Heart right ventricle (tissue), 16 donors: ENCODE measurements at regions not wholly inside any gene's neighbourhood (a gene's known extent, or its start where the extent isn't known, plus 50 kb on each side); places are given as distances from the start of the nearest gene placed in this dataset.

Source experiments
- ATAC-seq, 8 donors: fragments of 200-7000 bp; cut with Tn5 transposase; one replicate each; pipeline ENCODE4 v1.9.1; 2020; ENCODE audit warnings: mild to moderate bottlenecking in 8 of 8, moderate library complexity in 8 of 8, moderate number of reproducible peaks in 1 of 8
- DNase-seq, 2 donors: peaks; one replicate each; pipeline ENCODE4 v3.0.0-alpha.2; 2020
- H3K27ac ChIP-seq, 10 donors: fragments of 200-600 bp; sonication (generic) in 2 of 10; one replicate each; pipeline versions ENCODE4 v1.5.0 to v1.8.0; 2020 to 2022; ENCODE audit warnings: mild to moderate bottlenecking in 3 of 10
- H3K27me3 ChIP-seq, 7 donors: fragments of 200-600 bp; one replicate each; pipeline ENCODE4 v1.8.0; 2021 to 2022; ENCODE audit warnings: mild to moderate bottlenecking in 2 of 7
- H3K36me3 ChIP-seq, 9 donors: fragments of 200-600 bp; sonication (generic) in 1 of 9; one replicate each; pipeline versions ENCODE4 v1.5.0 to v1.8.0; 2020 to 2022; ENCODE audit warnings: mild to moderate bottlenecking in 2 of 9
- H3K4me1 ChIP-seq, 9 donors: fragments of 200-600 bp; sonication (generic) in 1 of 9; one replicate each; pipeline versions ENCODE4 v1.5.0 to v1.8.0; 2020 to 2022; ENCODE audit warnings: mild to moderate bottlenecking in 4 of 9
- H3K4me3 ChIP-seq, 10 donors: fragments of 200-600 bp; sonication (generic) in 2 of 10; one replicate each; pipeline versions ENCODE4 v1.5.0 to v1.8.0; 2020 to 2022; ENCODE audit warnings: mild to moderate bottlenecking in 7 of 10, moderate library complexity in 2 of 10
- H3K9me3 ChIP-seq, 11 donors: fragments of 200-600 bp in 10 of 11; sonication (generic) in 2 of 11; one replicate each; pipeline versions ENCODE4 v1.5.0 to v1.8.0; 2013 to 2022; ENCODE audit warnings: mild to moderate bottlenecking in 2 of 11, control low read depth in 1 of 11, moderate library complexity in 1 of 11
- WGBS, 2 donors: extraction: QIAGEN DNeasy Blood & Tissue Kit; methylation state at CpG; one replicate each; pipeline ENCODE4 v1.1.7; 2013; ENCODE audit warnings: inconsistent platforms in 1 of 2; 5-methylcytosine and 5-hydroxymethylcytosine counted together
- intact Hi-C, 10 donors: fragments of 100-400 bp; cut with DNase I; formaldehyde crosslinking; loops; one replicate each; pipeline versions ENCODE4 v1.11.1 to v1.14.2; 2022
- TF ChIP-seq, protein P1 (sequence below), 9 donors: fragments of 200-600 bp; sonication (generic) in 2 of 9; IDR thresholded peaks; one replicate each; pipeline versions ENCODE4 v1.5.0 to v1.8.0; 2021 to 2022; ENCODE audit warnings: antibody characterized with exemption in 9 of 9, mild to moderate bottlenecking in 5 of 9, moderate library complexity in 1 of 9
- donor health status: Arrhythmogenic right ventricular cardiomyopathy.
- donor health status: ischemic (EF 13 %, LVEDD 7.1; RV severe dilation, severe dysfunction).
- donor health status: healthy with polysubstance abuse.
- donor health status: DM: no; HTN: yes; CAD: no.
- donor health status: DM: no; HTN: no; CAD: no.
- donor health status: ischemic (EF 25% LVEDD 6.9; RV normal size, moderate dysfunction).
- donor health status: ischemic (EF 25% LVEDD 5.7; RV mildly dilated, moderate dysfunction).
- donor health status: healthy.
- donor health status: DM: yes; HTN: yes; CAD: no.
- donor health status: Ischemic cardiomyopathy.
- donor health status: ischemic (EF 35%, LVEDD 5.7; RV mildly dilated, moderate dysfunction).
- donor health status: nonischemic (EF 11% LVEDD 7.7; RV severe dilation, severe dysfunction).
- donor health status: DM: yes; HTN: yes; CAD: no.
- donor health status: PGD.
- donor health status: ischemic (EF 29% LVEDD 5.4; RV normal size, mild dysfunction).
- donor health status: nonischemic (EF 23%, LVEDD 6.1; RV moderate dilation, normal function).

DNA sequence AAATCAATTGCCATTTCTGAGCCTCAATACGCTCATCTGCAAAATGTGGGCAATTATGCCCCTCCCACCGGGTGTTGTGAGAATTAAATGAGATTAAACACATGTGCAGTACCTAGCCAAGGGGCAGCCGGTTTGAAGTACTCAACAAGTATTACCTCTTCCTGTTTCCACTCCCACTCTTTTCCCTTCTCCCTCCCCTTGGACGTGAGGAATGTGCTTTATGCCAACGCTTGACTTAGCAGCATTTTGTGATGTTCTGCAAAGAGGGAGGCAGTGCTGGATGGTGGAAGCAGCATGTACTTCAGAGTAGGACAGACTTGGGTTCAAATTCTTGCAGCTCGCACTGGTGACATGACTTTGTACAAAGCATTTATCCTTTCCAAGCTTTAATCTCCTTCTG is 306.0 kb downstream of the BUD13 start:
- no peaks in the 10 kb centered on the region for H3K9me3 ChIP-seq
- no peak overlapping the region for H3K27ac ChIP-seq
- ATAC-seq = no peak
- no peak overlapping the region for H3K4me3 ChIP-seq
- peaks cover 0 to 9% (median 4%) of the 10 kb centered on the region in 7 donors for H3K27me3 ChIP-seq
- no peak for DNase-seq
- no peaks in the 10 kb centered on the region for H3K36me3 ChIP-seq
- TF ChIP-seq, protein P1, sequence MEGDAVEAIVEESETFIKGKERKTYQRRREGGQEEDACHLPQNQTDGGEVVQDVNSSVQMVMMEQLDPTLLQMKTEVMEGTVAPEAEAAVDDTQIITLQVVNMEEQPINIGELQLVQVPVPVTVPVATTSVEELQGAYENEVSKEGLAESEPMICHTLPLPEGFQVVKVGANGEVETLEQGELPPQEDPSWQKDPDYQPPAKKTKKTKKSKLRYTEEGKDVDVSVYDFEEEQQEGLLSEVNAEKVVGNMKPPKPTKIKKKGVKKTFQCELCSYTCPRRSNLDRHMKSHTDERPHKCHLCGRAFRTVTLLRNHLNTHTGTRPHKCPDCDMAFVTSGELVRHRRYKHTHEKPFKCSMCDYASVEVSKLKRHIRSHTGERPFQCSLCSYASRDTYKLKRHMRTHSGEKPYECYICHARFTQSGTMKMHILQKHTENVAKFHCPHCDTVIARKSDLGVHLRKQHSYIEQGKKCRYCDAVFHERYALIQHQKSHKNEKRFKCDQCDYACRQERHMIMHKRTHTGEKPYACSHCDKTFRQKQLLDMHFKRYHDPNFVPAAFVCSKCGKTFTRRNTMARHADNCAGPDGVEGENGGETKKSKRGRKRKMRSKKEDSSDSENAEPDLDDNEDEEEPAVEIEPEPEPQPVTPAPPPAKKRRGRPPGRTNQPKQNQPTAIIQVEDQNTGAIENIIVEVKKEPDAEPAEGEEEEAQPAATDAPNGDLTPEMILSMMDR (IDR thresholded peaks at IDR 0.05) = no peak
- intact Hi-C loops = no loop called here
- WGBS, 2 donors = 55% methylated on average over 6 of the region's 6 CpGs
- peaks cover 0 to 4% (median 0%) of the 10 kb centered on the region in 9 donors for H3K4me1 ChIP-seq

DNA sequence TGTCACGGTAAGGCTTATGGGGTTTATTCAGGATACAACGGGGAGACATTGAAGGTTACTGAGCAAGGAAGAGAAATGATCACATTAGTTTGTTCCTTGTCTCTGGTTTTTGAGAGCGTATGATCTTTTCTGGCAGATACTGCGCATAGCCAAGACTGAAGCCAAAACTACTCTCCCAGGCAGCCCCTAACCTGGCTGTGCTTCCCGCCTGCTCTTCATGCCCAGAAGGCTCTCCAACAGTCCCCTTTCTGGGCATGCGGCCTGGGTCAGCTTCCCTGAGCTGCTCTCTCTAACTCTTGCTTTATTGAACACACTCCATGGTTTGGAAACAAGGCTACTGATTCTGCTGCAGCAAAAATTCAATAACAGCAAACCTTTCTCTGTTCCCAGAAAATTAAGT is 306.6 kb downstream of the BUD13 start:
- ATAC-seq (no peak), DNase-seq (no peak)
- WGBS, 2 donors = 87 to 89% methylated on average over 6 of the region's 6 CpGs
- intact Hi-C loops = no loop called here
- H3K9me3 ChIP-seq = no peaks in the 10 kb centered on the region
- H3K36me3 ChIP-seq = no peaks in the 10 kb centered on the region
- peaks cover 0 to 9% (median 6%) of the 10 kb centered on the region in 7 donors for H3K27me3 ChIP-seq
- H3K27ac ChIP-seq = no peak overlapping the region
- no peak overlapping the region for H3K4me3 ChIP-seq
- TF ChIP-seq, protein P1 (IDR thresholded peaks at IDR 0.05) = no peak
- no peaks in the 10 kb centered on the region for H3K4me1 ChIP-seq

DNA sequence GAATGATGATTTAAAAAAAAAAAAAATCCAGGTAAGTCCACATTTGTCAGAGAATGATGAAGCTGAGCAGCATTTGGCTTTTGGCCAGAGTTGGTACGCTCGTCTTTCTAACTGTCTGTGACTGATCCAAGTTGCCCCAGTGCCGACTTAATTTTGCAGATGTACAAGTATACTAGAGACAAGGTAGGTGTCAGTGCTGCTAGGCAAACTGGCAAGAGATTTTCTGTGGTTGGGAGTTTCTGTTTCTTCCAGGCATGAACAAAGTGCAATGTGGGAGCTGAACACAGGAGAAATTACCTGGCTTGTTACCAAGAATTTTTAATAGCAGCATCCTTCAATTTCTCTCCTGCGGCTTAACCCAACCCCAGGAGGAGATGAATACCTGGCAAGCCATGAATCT is 307.7 kb downstream of the BUD13 start:
- 72% methylated on average over 4 of the region's 4 CpGs for WGBS, 2 donors
- DNase-seq = no peak
- Histone ChIP-seq H3K36me3 (no peaks in the 10 kb centered on the region), H3K4me3 (no peak overlapping the region), H3K27me3 (peaks cover 0 to 16% (median 6%) of the 10 kb centered on the region in 7 donors), H3K4me1 (no peaks in the 10 kb centered on the region), H3K9me3 (no peaks in the 10 kb centered on the region), H3K27ac (no peak overlapping the region)
- TF ChIP-seq, protein P1 (IDR thresholded peaks at IDR 0.05) = no peak
- intact Hi-C loops = no loop called here
- ATAC-seq = no peak

DNA sequence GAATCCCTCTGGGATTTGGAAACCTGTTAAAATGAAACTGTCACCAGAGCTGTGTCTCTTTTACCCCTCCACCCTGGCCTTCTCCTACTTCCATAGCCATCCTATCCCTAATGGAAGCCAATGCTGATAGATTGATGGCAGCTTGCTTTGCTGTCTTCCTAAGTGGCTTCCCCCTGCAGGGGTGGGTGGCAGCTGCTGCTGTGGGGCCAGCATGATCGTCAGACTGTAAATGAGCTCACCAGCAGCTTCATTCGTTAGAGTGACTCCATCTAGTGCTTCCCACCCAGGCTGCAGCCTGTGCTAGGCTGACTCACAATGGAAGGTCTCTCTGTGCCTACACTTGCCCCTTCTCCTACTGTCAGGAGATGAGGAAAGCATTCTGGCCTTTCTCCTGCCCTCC is 311.0 kb downstream of the BUD13 start:
- no peak for DNase-seq
- no peaks in the 10 kb centered on the region for H3K36me3 ChIP-seq
- ATAC-seq = no peak
- H3K4me3 ChIP-seq = no peak overlapping the region
- no peak overlapping the region for H3K27ac ChIP-seq
- H3K4me1 ChIP-seq = peaks cover 0 to 5% (median 0%) of the 10 kb centered on the region in 9 donors
- no peaks in the 10 kb centered on the region for H3K9me3 ChIP-seq
- intact Hi-C loops = no loop called here
- WGBS, 2 donors = 30 to 58% methylated on average over 2 of the region's 2 CpGs
- TF ChIP-seq, protein P1 (IDR thresholded peaks at IDR 0.05) = no peak
- peaks cover 0 to 20% (median 8%) of the 10 kb centered on the region in 7 donors for H3K27me3 ChIP-seq
